GM19043 (cell line): ENCODE measurements at regions not wholly inside any gene's neighbourhood (a gene's known extent, or its start where the extent isn't known, plus 50 kb on each side); places are given as distances from the start of the nearest gene placed in this dataset.

Experiments
- ATAC-seq: cut with Tn5 transposase; IDR thresholded peaks from one replicate; pipeline ENCODE4 v1.9.1; 2021; ENCODE audit warnings: low read depth; ENCODE audit not compliant: unreplicated experiment

DNA sequence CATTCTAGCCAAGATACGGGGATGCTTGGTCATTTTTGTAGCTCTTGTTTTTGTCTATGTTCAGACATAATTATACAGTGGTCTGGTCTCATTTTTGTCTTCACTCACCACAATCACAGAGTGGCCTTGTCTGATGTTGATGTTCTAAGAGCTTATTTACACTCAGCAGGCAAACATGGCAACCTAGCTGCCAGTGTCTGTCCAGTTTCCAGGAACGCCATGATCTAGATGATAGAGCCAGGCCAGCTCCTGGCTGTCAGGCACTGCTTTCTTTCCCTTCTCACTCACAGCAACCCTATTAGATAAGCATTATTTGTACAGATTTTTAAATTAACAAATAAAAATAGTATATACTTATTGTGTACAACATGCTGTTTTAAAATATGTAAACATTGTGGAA lies 98.6 kb upstream of the PHF14 start:
- ATAC-seq, result no peak

DNA sequence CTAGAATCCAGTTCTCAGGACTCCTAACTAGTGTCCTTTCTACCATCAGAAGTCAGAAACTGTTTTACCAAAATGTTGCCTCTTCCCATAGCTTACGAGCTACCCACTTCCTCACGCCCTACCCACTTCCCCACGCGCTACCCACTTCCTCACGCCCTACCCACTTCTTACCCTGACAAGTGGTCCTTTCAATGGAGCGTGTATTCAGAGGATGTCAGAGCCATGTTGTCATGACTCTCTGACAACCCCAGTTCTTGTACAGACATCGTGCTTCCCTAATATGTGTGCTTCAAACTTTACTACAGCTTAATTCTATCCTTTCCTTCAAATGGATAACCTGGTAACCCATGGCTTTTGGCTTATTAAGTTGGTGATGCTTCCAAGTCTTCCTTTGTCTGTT lies 84.8 kb upstream of the PHF14 start:
- no peak for ATAC-seq

DNA sequence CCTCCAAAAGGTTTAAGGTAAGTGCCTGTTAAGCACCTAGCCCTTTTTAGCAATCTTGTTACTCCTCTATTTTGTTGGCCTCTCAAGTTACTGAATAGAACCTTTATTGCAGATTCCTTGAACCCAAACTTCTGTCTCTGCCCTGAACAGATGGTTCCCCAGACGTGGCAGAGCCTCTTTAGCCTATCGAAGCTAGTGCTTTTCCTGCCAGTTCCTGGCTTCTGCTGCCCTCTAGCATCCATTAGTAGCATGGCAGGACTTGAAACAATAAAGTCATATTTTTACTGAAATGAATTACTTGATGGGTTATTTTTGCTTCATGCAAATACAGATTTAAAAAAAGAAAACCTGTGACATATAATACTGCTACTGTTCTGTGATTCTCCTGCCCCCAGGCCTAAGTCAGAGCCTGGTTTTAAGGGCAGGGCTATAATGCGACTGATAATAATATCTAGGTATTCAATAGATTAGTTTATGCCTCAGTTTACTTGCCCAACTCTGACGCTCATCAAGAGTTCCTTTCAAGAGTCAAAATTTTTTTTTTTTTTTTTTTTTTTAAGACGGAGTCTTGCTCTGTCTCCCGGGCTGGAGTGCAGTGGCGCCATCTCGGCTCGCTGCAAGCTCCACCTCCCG lies 84.3 kb upstream of the PHF14 start:
- ATAC-seq, result peak; percentile 89

DNA sequence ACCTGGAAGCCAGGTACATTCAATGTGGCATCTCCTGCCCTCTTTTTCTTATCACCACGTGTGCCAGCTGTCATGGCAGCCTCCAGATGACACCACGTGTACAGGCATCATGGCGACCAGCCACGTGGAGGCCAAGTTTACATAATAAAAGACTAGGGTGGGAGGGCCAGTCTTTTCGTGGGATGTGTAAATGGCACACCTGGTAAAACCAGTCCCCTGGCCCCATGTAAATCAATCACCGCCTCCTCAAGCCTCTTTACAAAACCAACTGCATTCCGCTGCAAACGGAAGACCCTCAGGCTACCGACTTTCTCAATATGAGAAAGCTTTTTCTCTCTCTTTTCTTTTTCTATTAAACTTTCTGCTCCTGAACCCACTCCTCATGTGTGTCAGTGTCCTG lies 65.1 kb upstream of the PHF14 start:
- ATAC-seq, result no peak

DNA sequence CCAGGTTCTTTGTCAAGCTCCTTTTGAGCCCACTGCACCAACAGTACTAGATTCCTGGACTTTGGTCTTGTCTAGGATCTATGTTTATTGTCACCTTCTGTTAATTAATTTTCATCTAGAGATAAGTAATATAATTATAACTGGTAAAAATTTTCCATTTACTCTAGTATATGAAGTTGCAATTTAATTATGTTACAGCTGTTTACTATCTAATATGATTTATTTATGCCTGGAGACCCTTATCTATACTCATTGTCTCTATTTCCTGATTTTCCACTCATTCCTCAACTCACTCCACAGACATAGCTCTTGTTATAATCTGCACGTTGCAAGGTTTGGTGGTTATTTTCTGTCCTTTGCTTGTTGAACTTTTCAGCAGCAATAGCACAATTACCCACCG lies 63.2 kb upstream of the PHF14 start:
- ATAC-seq, result no peak

DNA sequence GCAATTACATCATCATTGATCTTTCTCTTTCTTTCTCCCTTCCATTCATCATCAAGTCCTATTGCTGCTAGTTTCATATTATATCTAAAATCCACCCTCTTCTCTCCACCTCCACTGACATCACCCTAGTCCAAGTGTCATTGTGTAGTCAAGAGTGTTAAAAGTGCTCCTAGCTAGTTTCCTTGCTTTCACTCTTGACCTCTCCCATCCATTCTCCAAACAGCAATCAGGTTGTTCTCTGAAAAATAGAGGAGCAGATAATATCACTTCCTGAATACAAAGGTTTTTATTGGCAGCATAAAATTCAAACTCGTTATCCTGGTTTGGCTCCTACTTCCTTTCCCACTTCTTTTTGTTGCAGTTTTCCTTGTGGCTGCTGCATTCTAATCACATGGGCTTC lies 61.6 kb upstream of the PHF14 start:
- ATAC-seq, result no peak

DNA sequence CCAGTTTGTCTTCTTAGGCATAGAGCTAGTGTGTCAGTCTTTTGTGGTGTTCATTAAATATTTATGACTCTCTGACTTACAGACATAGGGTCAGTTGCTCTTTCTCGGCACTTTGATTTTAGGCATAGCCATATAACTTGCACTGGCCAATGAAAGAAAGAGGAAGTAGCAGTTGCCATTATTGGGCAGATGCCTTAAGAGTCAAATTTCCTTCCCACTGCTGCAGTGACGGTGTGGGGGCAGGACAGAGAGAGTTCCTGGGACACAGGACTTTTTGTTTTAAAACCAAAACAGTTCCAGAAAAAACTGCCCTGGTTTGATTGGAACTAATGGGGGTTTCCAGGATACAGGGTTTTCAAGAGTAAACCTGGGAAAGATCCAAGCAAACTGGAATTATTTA lies 60.2 kb upstream of the PHF14 start:
- no peak for ATAC-seq

DNA sequence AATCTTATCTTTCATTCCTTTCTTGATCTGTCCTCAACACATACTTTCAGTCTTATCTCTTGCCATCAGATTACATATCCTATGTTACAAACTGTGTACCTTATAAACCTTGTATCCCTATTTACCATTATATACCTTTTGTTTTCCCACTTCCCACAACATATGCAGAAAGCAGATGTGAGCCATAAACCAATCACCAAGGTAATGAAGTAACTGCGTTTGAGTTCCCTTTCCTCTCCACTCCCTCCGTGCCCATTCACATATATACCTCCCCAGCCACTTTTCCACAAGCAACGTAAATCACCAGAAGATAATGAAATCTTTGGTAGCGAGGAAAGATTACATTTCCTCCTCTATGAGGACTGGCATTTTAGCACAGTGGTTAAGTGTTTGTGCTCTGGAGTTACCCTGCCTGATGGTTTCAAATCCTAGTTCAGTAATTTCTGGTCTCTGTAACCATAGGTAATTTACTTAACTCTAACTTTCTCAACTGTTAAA lies 55.5 kb upstream of the PHF14 start:
- ATAC-seq, result no peak

DNA sequence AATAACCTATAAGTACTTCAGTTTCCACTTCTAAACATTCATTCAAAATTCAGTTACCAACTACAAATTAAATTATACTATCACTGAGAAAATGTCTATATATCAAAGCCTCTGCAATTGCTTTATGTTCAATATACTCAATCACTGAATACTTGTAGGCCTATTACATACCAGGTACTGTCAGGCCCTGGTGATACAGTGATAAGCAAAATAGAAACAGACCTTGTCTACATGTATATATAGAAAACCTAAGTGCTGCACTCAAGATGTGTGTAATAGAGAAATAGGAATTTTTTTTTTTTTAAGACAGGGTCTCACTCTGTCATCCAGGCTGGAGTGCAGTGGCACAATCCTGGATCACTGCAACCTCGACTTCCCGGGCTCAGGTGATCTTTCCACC lies 53.7 kb upstream of the PHF14 start:
- no peak for ATAC-seq
